HFF-Myc (cell line): ENCODE measurements at regions not wholly inside any gene's neighbourhood (a gene's known extent, or its start where the extent isn't known, plus 50 kb on each side); places are given as distances from the start of the nearest gene placed in this dataset.

Experiments
- DNase-seq: peaks from one replicate; pipeline ENCODE4 v3.0.0-alpha.2; 2011; ENCODE audit warnings: low read depth; ENCODE audit errors: extremely low read depth
- H3K4me3 ChIP-seq: replicated peaks from 2 replicates; pipeline ENCODE4 v1.5.1; 2011; ENCODE audit warnings: low read depth, mild to moderate bottlenecking, control low read depth, low read length
- CTCF ChIP-seq: IDR thresholded peaks from 2 replicates; pipeline ENCODE4 v1.5.1; 2012; ENCODE audit warnings: mild to moderate bottlenecking, low read depth, low read length, control low read depth; ENCODE audit errors: missing control alignments

GRCh38 chr2:212683346-212684097 is 144.9 kb upstream of the ERBB4 start:
- no peak for DNase-seq

GRCh38 chr2:212682937-212683336 is 144.3 kb upstream of the ERBB4 start:
- H3K4me3 ChIP-seq, result no peak overlapping the region
- TF ChIP-seq CTCF, result no peak
- DNase-seq, result no peak

More at GRCh38 chr2:212683346-212684097, 144.9 kb upstream of the ERBB4 start:
- no peak for TF ChIP-seq CTCF
- no peak overlapping the region for H3K4me3 ChIP-seq

GRCh38 chr2:212677466-212677865 is 138.9 kb upstream of the ERBB4 start:
- TF ChIP-seq CTCF, result no peak
- H3K4me3 ChIP-seq, result no peak overlapping the region
- DNase-seq, result no peak

- no peak for DNase-seq
- no peak overlapping the region for H3K4me3 ChIP-seq
- TF ChIP-seq CTCF, result no peak
Observed at GRCh38 chr2:212672186-212672585, 133.6 kb upstream of the ERBB4 start.

- no peak overlapping the region for H3K4me3 ChIP-seq
- DNase-seq, result no peak
- TF ChIP-seq CTCF, result no peak
Observed at GRCh38 chr2:212669761-212670160, 131.2 kb upstream of the ERBB4 start.

- DNase-seq, result no peak
- TF ChIP-seq CTCF, result no peak
- H3K4me3 ChIP-seq, result no peak overlapping the region
Observed at GRCh38 chr2:212667751-212668316, 129.2 kb upstream of the ERBB4 start.
